ENCODE measurements at regions not wholly inside any gene's neighbourhood (a gene's known extent, or its start where the extent isn't known, plus 50 kb on each side); places are given as distances from the start of the nearest gene placed in this dataset.

DNA sequence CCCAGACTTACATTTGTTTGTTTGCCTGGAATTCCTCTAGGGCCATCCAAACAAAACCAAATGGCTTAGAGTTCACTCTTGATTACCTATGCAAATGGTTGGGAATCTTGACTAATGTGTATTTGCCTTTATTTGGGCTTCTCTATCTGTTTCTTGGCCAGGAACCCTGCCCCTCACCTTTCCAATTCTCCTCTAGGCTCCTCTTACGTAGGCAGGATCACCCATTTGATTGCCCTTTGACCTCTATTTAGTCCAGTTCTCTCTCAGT, 123.0 kb upstream of the DYRK2 start:
- TF ChIP-seq TAF1 (IDR thresholded peaks at IDR 0.05; ENCODE audit: low read depth) (no peak), CEBPB (IDR thresholded peaks at IDR 0.05) (no peak), CREB1 (IDR thresholded peaks at IDR 0.05; ENCODE audit: low read depth) (no peak)
- TF ChIP-seq, protein P1, sequence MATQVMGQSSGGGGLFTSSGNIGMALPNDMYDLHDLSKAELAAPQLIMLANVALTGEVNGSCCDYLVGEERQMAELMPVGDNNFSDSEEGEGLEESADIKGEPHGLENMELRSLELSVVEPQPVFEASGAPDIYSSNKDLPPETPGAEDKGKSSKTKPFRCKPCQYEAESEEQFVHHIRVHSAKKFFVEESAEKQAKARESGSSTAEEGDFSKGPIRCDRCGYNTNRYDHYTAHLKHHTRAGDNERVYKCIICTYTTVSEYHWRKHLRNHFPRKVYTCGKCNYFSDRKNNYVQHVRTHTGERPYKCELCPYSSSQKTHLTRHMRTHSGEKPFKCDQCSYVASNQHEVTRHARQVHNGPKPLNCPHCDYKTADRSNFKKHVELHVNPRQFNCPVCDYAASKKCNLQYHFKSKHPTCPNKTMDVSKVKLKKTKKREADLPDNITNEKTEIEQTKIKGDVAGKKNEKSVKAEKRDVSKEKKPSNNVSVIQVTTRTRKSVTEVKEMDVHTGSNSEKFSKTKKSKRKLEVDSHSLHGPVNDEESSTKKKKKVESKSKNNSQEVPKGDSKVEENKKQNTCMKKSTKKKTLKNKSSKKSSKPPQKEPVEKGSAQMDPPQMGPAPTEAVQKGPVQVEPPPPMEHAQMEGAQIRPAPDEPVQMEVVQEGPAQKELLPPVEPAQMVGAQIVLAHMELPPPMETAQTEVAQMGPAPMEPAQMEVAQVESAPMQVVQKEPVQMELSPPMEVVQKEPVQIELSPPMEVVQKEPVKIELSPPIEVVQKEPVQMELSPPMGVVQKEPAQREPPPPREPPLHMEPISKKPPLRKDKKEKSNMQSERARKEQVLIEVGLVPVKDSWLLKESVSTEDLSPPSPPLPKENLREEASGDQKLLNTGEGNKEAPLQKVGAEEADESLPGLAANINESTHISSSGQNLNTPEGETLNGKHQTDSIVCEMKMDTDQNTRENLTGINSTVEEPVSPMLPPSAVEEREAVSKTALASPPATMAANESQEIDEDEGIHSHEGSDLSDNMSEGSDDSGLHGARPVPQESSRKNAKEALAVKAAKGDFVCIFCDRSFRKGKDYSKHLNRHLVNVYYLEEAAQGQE (IDR thresholded peaks at IDR 0.05; ENCODE audit: low read depth), result no peak
- TF ChIP-seq, protein P2, sequence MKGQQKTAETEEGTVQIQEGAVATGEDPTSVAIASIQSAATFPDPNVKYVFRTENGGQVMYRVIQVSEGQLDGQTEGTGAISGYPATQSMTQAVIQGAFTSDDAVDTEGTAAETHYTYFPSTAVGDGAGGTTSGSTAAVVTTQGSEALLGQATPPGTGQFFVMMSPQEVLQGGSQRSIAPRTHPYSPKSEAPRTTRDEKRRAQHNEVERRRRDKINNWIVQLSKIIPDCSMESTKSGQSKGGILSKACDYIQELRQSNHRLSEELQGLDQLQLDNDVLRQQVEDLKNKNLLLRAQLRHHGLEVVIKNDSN (IDR thresholded peaks at IDR 0.05), result no peak

Measured in Ishikawa (cell line).